ENCODE measurements at regions not wholly inside any gene's neighbourhood (a gene's known extent, or its start where the extent isn't known, plus 50 kb on each side); places are given as distances from the start of the nearest gene placed in this dataset.

DNA sequence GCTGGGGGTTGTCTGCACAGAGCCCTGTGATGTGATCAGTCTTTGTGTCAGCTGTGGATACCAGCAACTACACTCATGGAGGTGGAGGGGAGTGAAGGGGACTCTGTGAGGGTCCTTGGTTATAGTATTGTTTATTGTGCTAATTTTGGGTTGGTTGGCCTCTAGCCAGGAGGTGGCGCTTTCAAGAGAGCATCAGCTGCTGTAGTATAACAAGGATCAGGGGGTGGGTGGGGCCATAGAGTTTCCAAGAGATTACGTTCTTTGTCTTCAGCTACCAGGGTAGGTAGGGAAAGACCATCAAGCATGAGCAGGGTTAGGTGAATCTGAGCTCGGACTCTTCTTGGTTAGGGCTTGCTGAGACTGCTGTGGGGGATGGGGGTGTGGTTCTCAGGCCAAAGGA lies 97.1 kb upstream of the HS3ST3A1 start:
- TF ChIP-seq EZH2 (IDR thresholded peaks at IDR 0.05; ENCODE audit: borderline replicate concordance, low read depth, low read length, poor library complexity, severe bottlenecking), result no peak
- TF ChIP-seq, protein P1, sequence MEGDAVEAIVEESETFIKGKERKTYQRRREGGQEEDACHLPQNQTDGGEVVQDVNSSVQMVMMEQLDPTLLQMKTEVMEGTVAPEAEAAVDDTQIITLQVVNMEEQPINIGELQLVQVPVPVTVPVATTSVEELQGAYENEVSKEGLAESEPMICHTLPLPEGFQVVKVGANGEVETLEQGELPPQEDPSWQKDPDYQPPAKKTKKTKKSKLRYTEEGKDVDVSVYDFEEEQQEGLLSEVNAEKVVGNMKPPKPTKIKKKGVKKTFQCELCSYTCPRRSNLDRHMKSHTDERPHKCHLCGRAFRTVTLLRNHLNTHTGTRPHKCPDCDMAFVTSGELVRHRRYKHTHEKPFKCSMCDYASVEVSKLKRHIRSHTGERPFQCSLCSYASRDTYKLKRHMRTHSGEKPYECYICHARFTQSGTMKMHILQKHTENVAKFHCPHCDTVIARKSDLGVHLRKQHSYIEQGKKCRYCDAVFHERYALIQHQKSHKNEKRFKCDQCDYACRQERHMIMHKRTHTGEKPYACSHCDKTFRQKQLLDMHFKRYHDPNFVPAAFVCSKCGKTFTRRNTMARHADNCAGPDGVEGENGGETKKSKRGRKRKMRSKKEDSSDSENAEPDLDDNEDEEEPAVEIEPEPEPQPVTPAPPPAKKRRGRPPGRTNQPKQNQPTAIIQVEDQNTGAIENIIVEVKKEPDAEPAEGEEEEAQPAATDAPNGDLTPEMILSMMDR (conservative IDR thresholded peaks at IDR 0.05; ENCODE audit: low read depth, low read length), result no peak
- BruUV-seq (replicated peaks), result no TSS peak
- Histone ChIP-seq H3K4me3 (ENCODE audit: low read depth, low read length, poor library complexity, severe bottlenecking) (no peak overlapping the region), H3K9me3 (ENCODE audit: low read depth, low read length, poor library complexity, severe bottlenecking) (peaks cover 11% of the 10 kb centered on the region), H3K4me1 (ENCODE audit: insufficient read depth, low read length, poor library complexity, severe bottlenecking) (no peaks in the 10 kb centered on the region), H3K27me3 (replicated peaks; ENCODE audit: insufficient read depth, low read depth, low read length, poor library complexity) (no peaks in the 10 kb centered on the region), H3K36me3 (ENCODE audit: insufficient read depth, low read length, poor library complexity, severe bottlenecking) (no peaks in the 10 kb centered on the region), H3K27ac (ENCODE audit: low read depth, low read length, poor library complexity, severe bottlenecking) (no peak overlapping the region)
- intact Hi-C loops (cut with micrococcal nuclease; ENCODE audit: unreplicated experiment), result no loop called here
- no peak for DNase-seq (ENCODE audit: low spot score)
- CTCF ChIA-PET, result no interaction called here
- POLR2A ChIA-PET (ENCODE audit: low non-redundant PET), result no interaction called here

DNA sequence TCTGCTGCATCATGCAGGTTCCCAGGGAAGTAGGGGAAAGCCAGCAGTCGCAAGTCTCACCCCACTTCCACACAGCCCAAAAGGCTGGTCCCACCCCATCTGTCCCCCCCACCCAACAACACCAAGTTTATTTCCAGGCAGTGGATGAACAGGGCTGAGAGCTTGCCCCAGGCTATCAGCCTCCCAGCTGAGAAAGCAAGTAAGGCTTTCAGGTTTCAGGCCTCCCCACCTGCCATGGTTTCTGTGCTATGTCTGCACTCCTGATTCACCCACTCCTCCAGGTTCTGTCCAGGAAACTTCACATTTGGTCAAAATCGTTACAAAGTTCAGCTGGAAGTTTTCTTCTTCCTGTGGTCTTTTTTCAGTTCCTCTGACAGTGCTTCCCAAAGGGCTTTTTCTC lies 97.5 kb upstream of the HS3ST3A1 start:
- intact Hi-C loops (cut with micrococcal nuclease; ENCODE audit: unreplicated experiment), result no loop called here
- no peak overlapping the region for H3K4me3 ChIP-seq (ENCODE audit: low read depth, low read length, poor library complexity, severe bottlenecking)
- peaks cover 11% of the 10 kb centered on the region for H3K9me3 ChIP-seq (ENCODE audit: low read depth, low read length, poor library complexity, severe bottlenecking)
- H3K27ac ChIP-seq (ENCODE audit: low read depth, low read length, poor library complexity, severe bottlenecking), result no peak overlapping the region
- CTCF ChIA-PET, result no interaction called here
- POLR2A ChIA-PET (ENCODE audit: low non-redundant PET), result no interaction called here
- no peak for DNase-seq (ENCODE audit: low spot score)
- no peaks in the 10 kb centered on the region for H3K4me1 ChIP-seq (ENCODE audit: insufficient read depth, low read length, poor library complexity, severe bottlenecking)
- no TSS peak for BruUV-seq (replicated peaks)
- H3K27me3 ChIP-seq (replicated peaks; ENCODE audit: insufficient read depth, low read depth, low read length, poor library complexity), result no peaks in the 10 kb centered on the region
- TF ChIP-seq EZH2 (IDR thresholded peaks at IDR 0.05; ENCODE audit: borderline replicate concordance, low read depth, low read length, poor library complexity, severe bottlenecking), result no peak
- TF ChIP-seq, protein P1 (conservative IDR thresholded peaks at IDR 0.05; ENCODE audit: low read depth, low read length), result no peak
- no peaks in the 10 kb centered on the region for H3K36me3 ChIP-seq (ENCODE audit: insufficient read depth, low read length, poor library complexity, severe bottlenecking)

DNA sequence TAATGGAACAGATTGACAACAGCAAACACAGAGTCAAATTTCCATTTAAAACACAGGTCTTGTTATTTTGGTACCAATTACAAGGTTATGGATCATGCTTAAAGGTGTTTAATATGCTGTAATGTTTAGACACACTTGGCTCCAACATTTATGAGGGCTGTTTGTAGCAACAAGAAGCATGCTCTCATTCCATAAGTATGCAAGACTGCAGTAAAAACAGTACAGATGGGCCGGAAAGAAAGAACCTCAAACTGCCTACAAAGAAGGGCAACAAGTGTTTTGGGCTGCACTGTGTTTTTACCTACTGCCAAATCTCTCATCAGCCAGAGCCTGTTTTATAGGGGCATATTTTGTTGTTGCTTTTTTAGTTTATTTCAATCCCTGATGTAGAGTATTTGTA lies 100.5 kb upstream of the HS3ST3A1 start:
- no peak overlapping the region for H3K27ac ChIP-seq (ENCODE audit: low read depth, low read length, poor library complexity, severe bottlenecking)
- intact Hi-C loops (cut with micrococcal nuclease; ENCODE audit: unreplicated experiment), result no loop called here
- H3K9me3 ChIP-seq (ENCODE audit: low read depth, low read length, poor library complexity, severe bottlenecking), result peaks cover 15% of the 10 kb centered on the region
- no peaks in the 10 kb centered on the region for H3K27me3 ChIP-seq (replicated peaks; ENCODE audit: insufficient read depth, low read depth, low read length, poor library complexity)
- ChIA-PET CTCF (interaction anchor here (0.6 kb wide), 1 partner anchor 39 kb away, joined by 3 read pairs; no protein-coding TSS in a partner anchor), POLR2A (ENCODE audit: low non-redundant PET) (interaction anchor here (0.6 kb wide), 1 partner anchor 817 kb away, joined by 18 read pairs; no protein-coding TSS in a partner anchor)
- BruUV-seq (replicated peaks), result no TSS peak
- no peaks in the 10 kb centered on the region for H3K36me3 ChIP-seq (ENCODE audit: insufficient read depth, low read length, poor library complexity, severe bottlenecking)
- no peak overlapping the region for H3K4me3 ChIP-seq (ENCODE audit: low read depth, low read length, poor library complexity, severe bottlenecking)
- no peak for DNase-seq (ENCODE audit: low spot score)
- H3K4me1 ChIP-seq (ENCODE audit: insufficient read depth, low read length, poor library complexity, severe bottlenecking), result no peaks in the 10 kb centered on the region
- TF ChIP-seq, protein P1 (conservative IDR thresholded peaks at IDR 0.05; ENCODE audit: low read depth, low read length), result no peak
- no peak for TF ChIP-seq EZH2 (IDR thresholded peaks at IDR 0.05; ENCODE audit: borderline replicate concordance, low read depth, low read length, poor library complexity, severe bottlenecking)

Measured in A673 (cell line).